Breast epithelium (tissue), 4 donors: ENCODE measurements at regions not wholly inside any gene's neighbourhood (a gene's known extent, or its start where the extent isn't known, plus 50 kb on each side); places are given as distances from the start of the nearest gene placed in this dataset.

Experiments used
- DNase-seq, 2 donors: peaks; one replicate each; pipeline ENCODE4 v3.0.0-alpha.2; 2019; ENCODE audit warnings: low spot score in 2 of 2
- H3K27ac ChIP-seq, 2 donors: fragments of 200-600 bp; sonication (generic) in 1 of 2; one replicate each; pipeline ENCODE4 v1.5.1; 2016 to 2019; ENCODE audit warnings: mild to moderate bottlenecking in 1 of 2
- H3K27me3 ChIP-seq, 2 donors: fragments of 200-600 bp; sonication (generic) in 1 of 2; one replicate each; pipeline versions ENCODE4 v1.5.1 to v1.6.0; 2017 to 2019; ENCODE audit warnings: control low read depth in 1 of 2, mild to moderate bottlenecking in 1 of 2
- H3K36me3 ChIP-seq: fragments of 200-600 bp; one replicate; pipeline ENCODE4 v1.5.1; 2019
- H3K4me1 ChIP-seq, 2 donors: fragments of 200-600 bp; sonication (generic); one replicate each; pipeline ENCODE4 v1.5.1; 2016 to 2019; ENCODE audit warnings: control low read depth in 1 of 2
- H3K4me3 ChIP-seq, 3 donors: fragments of 200-600 bp; sonication (generic); 1 replicate in 2 of 3; 2 replicates in 1 of 3; pipeline ENCODE4 v1.5.1; 2016 to 2019; ENCODE audit warnings: mild to moderate bottlenecking in 3 of 3, moderate library complexity in 2 of 3
- H3K9me3 ChIP-seq, 2 donors: fragments of 200-600 bp; sonication (generic) in 1 of 2; one replicate each; pipeline ENCODE4 v1.5.1; 2016 to 2019; ENCODE audit warnings: control low read depth in 1 of 2
- POLR2A ChIP-seq: fragments of 450-650 bp; IDR thresholded peaks from one replicate; pipeline ENCODE4 v1.6.1; 2016; ENCODE audit warnings: antibody characterized with exemption, mild to moderate bottlenecking, moderate library complexity
- POLR2AphosphoS5 ChIP-seq, 3 donors: sonication (generic); formaldehyde crosslinking; IDR thresholded peaks; one replicate each; pipeline ENCODE4 v1.6.1; 2017; ENCODE audit warnings: antibody characterized with exemption in 3 of 3
- intact Hi-C: fragments of 100-400 bp; cut with DNase I; formaldehyde crosslinking; loops from one replicate; pipeline ENCODE4 v1.15.1; 2023; ENCODE audit warnings: low total_unique reads
- TF ChIP-seq, protein P1 (sequence below), 3 donors: fragments of 450-650 bp; IDR thresholded peaks; one replicate each; pipeline ENCODE4 v1.5.1; 2016 to 2017; ENCODE audit warnings: antibody characterized with exemption in 3 of 3, mild to moderate bottlenecking in 3 of 3, moderate library complexity in 3 of 3

DNA sequence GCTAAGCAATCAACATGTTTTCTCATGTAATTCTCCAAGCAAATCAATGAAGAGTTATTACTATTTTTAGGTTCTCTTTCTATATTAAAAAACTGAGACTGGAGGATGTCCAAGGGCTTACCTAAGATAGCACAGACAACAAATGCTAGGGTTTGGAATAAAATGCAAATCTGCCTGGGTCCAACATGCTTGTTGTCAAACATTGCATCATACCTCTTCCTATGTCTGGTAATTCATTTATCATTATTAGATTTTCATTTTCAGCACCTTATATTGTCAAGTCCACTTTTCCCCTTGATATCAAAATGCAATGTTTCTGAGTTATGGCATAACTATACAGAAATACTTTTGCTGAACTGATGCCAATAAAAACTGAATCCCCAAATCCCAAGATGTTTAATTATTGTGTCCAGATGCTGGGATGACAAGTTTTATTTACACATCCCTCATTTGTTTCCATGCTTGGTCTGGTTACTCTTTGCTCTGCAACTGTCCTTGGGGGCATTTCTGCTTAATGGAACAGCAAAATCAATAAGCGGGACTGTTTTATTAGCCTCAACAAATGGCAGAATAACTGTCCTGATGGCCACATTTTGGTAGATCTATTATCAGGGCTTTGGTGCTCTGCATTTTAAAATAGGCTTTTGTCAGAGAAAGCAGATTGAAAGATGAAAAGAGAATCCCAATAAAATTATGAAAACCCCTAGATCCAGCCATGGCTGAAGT, 86.0 kb downstream of the C11orf87 start:
- no peaks in the 10 kb centered on the region for H3K27me3 ChIP-seq
- no peaks in the 10 kb centered on the region for H3K4me1 ChIP-seq
- no peaks in the 10 kb centered on the region for H3K9me3 ChIP-seq
- H3K4me3 ChIP-seq = no peak overlapping the region
- no peak overlapping the region for H3K27ac ChIP-seq
- intact Hi-C loops = no loop called here
- TF ChIP-seq POLR2A (no peak), POLR2AphosphoS5 (IDR thresholded peaks at IDR 0.05) (no peak)
- TF ChIP-seq, protein P1, sequence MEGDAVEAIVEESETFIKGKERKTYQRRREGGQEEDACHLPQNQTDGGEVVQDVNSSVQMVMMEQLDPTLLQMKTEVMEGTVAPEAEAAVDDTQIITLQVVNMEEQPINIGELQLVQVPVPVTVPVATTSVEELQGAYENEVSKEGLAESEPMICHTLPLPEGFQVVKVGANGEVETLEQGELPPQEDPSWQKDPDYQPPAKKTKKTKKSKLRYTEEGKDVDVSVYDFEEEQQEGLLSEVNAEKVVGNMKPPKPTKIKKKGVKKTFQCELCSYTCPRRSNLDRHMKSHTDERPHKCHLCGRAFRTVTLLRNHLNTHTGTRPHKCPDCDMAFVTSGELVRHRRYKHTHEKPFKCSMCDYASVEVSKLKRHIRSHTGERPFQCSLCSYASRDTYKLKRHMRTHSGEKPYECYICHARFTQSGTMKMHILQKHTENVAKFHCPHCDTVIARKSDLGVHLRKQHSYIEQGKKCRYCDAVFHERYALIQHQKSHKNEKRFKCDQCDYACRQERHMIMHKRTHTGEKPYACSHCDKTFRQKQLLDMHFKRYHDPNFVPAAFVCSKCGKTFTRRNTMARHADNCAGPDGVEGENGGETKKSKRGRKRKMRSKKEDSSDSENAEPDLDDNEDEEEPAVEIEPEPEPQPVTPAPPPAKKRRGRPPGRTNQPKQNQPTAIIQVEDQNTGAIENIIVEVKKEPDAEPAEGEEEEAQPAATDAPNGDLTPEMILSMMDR (IDR thresholded peaks at IDR 0.05) = no peak
- no peak for DNase-seq
- H3K36me3 ChIP-seq = no peaks in the 10 kb centered on the region

DNA sequence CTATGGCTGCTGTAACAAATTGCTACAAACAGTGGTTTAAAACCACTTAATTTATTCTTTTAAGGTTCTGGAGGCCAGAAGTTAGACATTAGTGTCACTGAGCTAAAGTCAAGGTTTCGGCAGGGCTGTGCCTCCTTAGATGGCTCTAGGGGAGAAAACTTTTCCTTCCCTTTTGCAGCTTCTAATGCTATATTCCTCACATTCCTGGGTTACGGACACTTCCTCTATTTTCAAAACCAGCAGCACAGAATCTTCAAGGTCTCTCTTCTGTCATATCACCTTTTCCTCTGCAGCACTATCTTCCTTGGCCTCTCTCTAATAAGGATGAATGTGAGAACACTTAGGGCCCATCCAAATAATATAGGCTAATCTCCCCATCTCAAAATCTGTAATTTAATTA, 87.0 kb downstream of the C11orf87 start:
- Histone ChIP-seq H3K27me3 (no peaks in the 10 kb centered on the region), H3K9me3 (no peaks in the 10 kb centered on the region), H3K4me3 (no peak overlapping the region), H3K4me1 (no peaks in the 10 kb centered on the region), H3K27ac (no peak overlapping the region), H3K36me3 (no peaks in the 10 kb centered on the region)
- DNase-seq = no peak
- TF ChIP-seq POLR2AphosphoS5 (IDR thresholded peaks at IDR 0.05) = no peak
- TF ChIP-seq, protein P1 (IDR thresholded peaks at IDR 0.05) = no peak
- TF ChIP-seq POLR2A = no peak
- intact Hi-C loops = no loop called here

- no peak for DNase-seq
- Histone ChIP-seq H3K36me3 (no peaks in the 10 kb centered on the region), H3K27me3 (no peaks in the 10 kb centered on the region), H3K4me3 (no peak overlapping the region), H3K27ac (no peak overlapping the region), H3K9me3 (no peaks in the 10 kb centered on the region), H3K4me1 (no peaks in the 10 kb centered on the region)
- intact Hi-C loops = no loop called here
- TF ChIP-seq, protein P1 (IDR thresholded peaks at IDR 0.05) = no peak
- TF ChIP-seq POLR2A (no peak), POLR2AphosphoS5 (IDR thresholded peaks at IDR 0.05) (no peak)
These were observed 88.3 kb downstream of the C11orf87 start for GRCh38 chr11:109510316-109510715.

DNA sequence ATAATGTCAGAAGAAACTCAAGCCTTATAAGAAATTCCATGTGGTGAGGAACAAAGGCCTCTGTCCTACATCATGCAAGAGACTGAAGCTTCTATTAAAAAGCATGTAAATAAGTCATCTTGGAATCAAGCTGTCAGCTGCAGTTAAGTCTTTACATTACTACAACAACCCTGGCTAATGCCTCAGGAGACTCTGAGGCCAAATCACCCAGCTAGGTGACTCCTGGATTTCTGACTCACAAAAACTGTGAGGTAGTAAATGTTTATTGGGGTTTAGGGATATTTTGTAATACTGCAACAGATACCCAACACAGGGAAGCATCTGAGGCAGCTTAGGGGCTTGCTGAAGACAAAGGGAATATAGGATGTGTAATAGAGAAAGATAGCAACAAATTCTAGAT, 89.6 kb downstream of the C11orf87 start:
- intact Hi-C loops = no loop called here
- DNase-seq = no peak
- TF ChIP-seq POLR2AphosphoS5 (IDR thresholded peaks at IDR 0.05) (no peak), POLR2A (no peak)
- TF ChIP-seq, protein P1 (IDR thresholded peaks at IDR 0.05) = no peak
- Histone ChIP-seq H3K27me3 (no peaks in the 10 kb centered on the region), H3K36me3 (no peaks in the 10 kb centered on the region), H3K27ac (no peak overlapping the region), H3K4me1 (no peaks in the 10 kb centered on the region), H3K9me3 (no peaks in the 10 kb centered on the region), H3K4me3 (no peak overlapping the region)

- Histone ChIP-seq H3K4me3 (no peak overlapping the region), H3K27me3 (no peaks in the 10 kb centered on the region), H3K36me3 (no peaks in the 10 kb centered on the region), H3K9me3 (no peaks in the 10 kb centered on the region), H3K4me1 (no peaks in the 10 kb centered on the region), H3K27ac (no peak overlapping the region)
- TF ChIP-seq POLR2A = no peak
- TF ChIP-seq POLR2AphosphoS5 (IDR thresholded peaks at IDR 0.05) = no peak
- TF ChIP-seq, protein P1 (IDR thresholded peaks at IDR 0.05) = no peak
- intact Hi-C loops = no loop called here
- no peak for DNase-seq
These were observed 90.3 kb downstream of the C11orf87 start for GRCh38 chr11:109512249-109512648.
